ENCODE measurements at regions not wholly inside any gene's neighbourhood (a gene's known extent, or its start where the extent isn't known, plus 50 kb on each side); places are given as distances from the start of the nearest gene placed in this dataset.

DNA sequence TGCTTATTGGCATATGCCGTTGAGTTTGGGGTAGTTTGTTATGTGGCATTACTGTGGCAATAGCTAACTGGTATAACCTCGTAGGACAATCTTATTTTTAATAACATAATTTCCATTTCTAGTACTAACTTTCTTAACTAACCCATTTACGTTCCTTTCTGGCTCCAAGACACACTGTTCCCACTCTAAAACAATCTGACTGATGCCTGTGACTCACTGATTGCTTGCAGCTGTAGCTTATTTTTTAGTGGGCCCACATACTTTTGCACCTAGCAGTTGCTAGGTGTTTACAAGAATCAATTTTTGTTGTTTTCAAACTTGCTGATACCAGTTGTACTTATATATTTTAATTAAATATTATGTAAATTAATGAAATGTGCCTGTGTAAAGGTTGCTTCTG lies 52.2 kb downstream of the FAT3 start:
- DNase-seq (ENCODE audit: low spot score): no peak

DNA sequence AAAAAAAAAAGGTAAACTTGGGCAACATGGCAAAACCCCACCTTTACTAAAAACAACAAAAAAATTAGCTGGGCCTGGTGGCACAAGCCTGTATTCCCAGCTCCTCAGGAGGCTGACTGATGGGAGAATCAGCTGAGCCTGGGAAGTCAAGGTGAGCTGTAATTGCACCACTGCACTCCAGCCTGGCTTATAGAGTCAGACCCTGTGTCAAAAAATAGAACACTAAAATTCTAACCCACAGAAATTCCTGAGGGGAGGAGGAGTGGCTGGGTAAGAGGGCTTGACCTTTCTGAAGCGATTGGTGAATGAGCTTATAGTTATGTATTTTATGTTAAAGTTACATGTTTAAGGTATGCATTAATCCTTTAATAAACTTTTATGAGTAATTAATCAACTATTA lies 53.3 kb downstream of the FAT3 start:
- DNase-seq (ENCODE audit: low spot score): no peak

DNA sequence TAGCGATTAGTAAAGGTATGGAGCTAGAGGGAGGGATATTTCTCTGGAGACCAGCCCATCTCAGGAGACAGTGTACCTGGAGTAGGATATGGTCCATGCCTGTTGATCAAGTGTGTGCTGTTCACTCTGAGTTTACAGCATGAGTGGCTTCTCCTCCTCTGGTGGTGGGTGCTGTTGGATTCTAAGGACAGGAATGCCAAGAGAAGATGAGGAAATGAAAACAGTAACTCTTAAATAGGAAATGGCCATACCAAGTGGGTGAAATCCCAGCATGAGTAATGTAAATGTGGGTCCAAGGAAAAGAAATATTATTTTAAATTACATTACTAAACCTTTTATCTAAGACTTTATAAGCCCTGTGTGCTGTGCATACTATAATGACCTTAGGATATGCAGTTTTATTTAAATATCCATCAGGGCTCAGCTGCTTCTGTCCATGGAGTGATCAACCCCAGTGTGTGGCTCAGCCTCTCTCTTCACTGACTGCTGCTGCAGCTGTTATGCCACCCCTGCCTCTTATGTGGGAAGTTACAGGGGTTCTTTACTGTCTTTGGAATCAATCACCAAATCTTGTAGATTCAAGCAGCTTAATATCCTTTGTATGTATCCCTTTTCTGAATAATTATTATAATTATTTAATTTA lies 54.3 kb downstream of the FAT3 start:
- no peak for DNase-seq (ENCODE audit: low spot score)

DNA sequence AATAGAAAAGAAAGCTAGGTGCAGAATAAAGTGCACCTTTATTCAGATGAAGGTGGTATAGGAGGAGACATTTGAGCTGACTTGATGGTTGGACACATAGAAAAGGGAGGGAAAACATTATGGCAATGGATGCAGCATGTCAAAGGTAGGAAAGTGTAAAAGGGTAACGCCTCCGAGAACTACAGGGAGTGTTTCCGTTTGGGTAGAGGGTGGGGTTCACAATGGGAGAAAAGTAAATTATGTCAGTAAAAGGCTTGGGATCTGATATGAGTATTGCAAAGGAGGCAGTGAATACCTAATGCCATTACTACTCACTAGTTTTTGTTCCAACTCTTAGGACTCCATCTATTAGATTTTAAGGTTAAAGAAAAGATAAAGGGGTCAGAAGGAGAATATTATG lies 59.5 kb downstream of the FAT3 start:
- no peak for DNase-seq (ENCODE audit: low spot score)

DNA sequence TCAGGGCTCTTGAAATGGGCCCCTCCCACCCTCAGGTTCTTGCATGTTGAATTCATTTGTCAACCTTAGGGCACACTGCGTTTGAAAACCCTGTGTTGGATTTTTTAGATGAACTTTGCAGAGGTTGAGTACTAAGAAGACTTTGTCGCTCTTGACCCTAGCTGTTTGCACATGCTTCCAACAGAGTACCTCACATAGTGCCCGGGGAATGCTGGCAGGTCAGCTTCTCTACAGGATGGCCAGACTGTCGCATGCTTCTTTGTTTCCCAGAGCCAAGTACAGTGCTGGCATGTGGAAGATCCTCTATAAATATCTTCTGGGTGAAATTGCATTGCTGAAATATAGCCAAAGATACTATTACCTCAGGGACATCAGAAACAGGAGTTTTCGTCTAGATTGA lies 59.9 kb downstream of the FAT3 start:
- DNase-seq (ENCODE audit: low spot score): no peak

DNA sequence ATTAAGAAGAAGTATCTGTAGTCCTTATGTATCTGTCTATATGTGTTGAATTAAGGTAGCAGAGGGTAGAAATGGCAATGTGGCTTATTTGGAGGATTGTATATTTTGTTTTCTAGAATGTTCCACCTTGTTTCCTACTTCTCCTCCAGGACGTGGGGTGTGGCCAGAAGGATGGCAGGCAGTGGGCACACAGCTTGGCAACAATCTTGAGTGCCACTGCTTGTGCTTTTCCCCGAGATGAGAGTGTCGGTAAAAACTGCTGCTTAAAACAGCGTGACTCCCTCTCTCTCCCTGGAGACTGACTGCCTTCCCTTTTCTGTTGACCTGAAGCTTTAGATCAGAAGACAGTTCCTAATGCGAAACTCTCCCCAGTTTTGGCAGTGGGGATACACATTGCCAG lies 61.2 kb downstream of the FAT3 start:
- no peak for DNase-seq (ENCODE audit: low spot score)

DNA sequence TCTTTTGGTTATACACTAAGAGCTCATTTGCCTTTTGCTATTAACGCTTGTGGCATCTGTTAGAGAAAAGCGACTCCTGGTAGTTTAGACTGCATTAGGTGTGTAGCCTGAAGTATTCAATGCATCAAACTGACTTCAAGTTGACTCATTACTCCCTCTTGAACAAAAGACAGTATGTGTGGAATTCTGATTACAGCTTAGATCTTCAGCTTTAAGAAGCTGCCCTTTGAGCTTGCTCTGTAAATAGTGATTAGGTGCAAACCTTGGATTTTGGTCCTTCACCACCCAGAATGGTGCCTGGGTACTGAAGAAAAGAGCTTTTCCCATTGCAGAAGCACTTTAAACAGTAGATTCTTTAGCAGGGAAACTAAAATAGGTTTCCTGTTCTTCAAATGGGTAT lies 62.1 kb downstream of the FAT3 start:
- no peak for DNase-seq (ENCODE audit: low spot score)

DNA sequence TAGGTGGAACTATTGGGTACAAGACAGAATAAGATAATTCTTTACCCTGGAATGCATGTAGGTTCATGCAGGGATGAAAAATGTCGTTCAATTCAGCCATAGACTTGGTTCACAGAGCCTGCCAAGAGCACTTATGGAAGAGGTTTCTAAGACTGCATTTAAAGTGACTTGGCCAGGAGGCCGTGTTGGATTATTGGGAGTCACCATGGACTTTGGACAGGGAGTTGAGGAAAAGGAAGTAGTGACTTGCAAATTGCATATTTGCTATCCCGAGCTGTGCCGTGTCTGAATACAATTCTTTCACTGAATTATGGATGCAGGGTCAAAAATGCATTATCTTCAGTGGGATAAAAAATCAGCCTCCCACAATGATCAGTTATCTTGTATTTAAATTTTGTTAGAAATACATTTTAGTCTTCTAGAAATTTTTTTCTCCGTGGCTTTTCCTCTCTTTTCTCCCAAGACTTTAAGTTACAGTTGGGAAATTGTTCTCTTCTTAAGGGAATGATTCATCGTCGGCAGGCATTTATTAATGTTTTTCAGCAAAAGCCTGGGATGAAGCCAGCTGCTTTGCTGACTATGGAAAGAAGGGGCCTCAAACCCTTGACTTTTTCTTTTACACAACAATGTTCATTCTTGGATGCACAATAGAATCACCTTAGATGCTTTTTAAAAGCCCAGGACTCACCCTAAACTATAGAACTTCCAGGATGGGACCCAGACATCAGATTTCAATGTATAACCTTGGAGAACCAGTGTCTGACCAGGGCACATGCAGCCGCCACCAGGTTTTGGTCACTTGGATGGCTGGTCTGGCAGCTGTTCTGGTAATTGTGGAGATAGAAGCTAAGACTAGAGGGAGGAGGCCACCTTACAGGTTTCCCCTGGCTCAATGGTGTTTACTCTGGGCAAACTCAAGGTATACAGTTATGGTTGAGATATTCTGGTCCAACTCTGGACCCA lies 70.8 kb downstream of the FAT3 start:
- no peak for DNase-seq (ENCODE audit: low spot score)

DNA sequence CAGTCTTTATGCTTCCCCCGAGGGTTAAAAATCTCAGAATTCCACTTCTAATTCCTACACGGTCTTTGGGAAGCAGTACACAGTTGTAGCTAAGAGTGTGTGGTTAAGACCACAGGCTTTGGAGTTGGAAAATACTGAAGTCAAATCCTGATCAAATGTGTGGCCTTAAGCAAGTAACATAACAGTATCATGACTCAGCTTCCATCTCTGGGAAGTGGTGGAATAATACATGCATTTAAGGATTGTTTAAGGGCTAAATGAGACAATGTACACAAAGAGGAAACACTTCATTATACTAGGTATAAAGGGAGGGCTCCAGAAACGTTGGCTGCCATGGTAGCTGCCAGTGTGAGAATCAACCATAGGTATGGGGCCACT lies 71.5 kb downstream of the FAT3 start:
- no peak for DNase-seq (ENCODE audit: low spot score)

DNA sequence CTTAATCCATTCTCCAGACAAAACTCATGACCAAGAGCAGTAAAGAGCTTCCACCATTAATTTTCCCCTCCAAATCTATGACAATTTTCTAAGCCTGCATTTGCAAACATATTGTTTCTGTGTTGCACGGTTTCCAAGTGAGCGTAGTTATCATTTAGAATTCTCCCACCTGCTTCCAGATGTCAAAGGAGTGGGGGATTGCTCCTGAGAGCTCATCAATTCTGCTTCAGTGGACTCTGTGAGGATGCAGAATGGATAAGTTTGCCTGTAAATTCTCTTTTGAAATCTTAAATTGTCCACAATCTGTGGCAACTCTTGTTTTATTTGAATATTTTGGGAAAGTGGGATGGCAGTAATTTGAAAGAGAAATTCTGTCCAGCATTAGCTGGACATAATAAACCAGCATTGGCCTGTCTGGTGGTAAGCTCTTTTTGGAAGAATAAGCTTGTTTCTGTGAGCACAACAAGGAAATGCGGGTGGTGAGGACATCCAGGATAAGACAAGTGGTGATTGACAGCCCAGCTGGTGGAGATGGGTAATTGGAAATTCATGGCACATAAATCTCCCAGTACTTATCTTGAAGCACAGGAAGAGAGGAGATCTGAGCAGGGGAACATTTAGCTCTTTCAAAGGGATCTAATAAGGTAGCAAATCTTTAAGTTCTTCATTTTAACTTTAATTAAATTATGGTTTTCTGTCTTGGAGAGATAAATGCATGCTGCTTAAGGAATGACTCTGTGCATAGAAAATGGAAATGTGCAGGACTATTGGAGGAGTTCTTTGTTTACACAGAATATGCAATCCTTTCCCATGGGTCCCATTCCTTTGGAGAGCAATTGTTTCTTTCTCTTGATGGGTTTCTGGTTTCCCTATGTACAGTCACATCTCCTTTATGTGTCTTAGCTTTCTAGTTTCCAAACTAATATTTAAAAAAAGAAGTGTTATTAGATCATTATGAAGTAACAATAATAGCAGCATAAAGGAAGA lies 73.2 kb downstream of the FAT3 start:
- DNase-seq (ENCODE audit: low spot score): no peak

DNA sequence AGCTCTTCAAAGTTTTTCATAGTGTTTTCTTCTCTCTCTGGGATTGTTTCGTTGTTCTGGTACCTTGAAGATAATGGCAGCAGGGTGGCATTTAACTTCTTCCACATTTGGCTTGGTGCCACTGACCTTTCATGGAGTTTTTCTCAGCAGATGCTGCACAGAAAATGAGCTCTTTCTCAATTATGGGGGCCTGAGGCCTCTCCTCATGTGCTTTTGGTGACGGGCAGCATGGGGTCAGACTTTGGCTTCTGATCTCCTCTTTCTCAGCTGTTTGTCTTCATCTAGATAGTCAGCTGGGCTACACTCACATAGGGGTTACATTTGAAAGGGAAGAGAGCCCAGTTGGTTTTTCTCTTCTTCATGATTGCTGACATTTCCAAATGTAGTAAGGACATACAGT lies 76.3 kb downstream of the FAT3 start:
- DNase-seq (ENCODE audit: low spot score): no peak

DNA sequence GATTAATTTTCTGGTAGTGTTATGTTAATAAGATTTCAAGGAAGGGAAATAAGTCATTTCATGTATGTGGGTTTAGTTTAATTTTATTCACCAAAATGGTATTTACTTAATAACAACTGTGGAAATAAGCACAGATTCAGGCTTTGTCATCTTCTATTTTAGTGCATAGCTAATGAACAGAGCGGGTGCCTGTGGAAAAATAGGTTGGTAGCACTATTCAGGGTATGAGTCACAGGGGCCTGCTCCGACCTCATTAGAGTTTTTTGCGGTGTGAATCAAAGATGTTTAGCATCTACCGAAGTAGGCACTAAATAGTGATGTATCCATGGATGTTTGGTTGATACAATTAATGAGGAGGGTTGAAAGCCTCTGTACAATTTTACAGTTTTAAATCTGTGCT lies 78.2 kb downstream of the FAT3 start:
- no peak for DNase-seq (ENCODE audit: low spot score)

DNA sequence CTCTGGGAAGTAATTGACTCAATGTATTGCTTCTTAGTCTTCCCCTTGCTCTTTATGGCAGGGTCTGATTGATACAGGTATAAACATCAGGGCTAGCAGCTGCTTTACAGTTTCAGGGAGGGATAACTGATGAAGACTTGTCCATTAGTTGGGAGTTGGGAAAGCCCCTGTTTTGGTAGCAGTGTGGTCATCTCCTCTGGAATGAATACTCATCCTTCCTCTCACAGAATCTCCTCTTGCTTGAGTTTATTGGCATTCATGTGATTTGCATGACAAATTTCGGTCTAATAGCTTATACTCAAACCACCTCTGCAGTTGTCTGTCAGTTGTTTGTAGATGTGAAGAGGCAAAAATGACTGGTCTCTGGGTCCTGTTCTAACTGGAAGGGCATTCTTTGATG lies 79.7 kb downstream of the FAT3 start:
- DNase-seq (ENCODE audit: low spot score): no peak

DNA sequence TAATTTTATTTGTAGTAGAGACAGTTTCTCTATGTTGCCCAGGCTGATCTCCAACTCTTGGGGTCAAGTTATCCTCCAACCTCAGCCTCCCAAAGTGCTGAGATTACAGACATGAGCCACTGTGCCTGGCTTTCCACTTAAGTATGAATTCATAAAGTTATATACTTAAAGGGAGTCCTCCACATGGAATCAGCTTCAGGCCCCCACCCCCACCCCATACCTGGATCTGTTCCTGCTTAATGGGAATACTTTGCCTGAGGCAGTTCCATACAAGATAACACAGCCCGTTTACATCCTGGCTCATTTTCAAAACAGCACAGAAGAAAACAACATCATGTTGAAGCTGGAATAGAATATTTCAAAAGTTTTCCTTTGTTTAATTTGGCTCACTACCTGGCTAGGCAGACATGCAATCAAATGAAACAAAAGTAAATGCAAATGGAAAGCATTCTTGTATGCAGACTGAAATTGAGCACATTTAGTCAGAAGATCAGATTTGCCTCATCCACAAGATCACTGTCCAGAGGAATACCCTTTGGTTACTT lies 82.4 kb downstream of the FAT3 start:
- no peak for DNase-seq (ENCODE audit: low spot score)

DNA sequence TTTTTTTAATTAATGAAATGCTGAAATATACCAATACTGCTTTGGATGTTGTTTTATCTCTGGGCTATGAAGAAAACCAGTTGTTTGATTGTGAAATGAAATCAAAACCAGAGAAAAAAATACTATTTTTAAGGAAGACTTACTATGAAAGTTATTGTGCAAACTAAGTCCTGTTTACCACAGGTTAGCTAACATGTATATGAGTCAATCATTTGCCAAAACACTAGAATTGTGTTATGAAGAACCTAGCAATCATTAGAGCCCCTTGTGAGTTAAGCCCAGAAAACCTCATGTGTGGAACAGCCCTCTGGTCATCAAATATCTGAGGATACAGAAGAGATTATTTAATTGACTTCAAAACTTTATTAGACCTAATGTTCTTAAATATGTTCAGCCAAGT lies 83.7 kb downstream of the FAT3 start:
- no peak for DNase-seq (ENCODE audit: low spot score)

DNA sequence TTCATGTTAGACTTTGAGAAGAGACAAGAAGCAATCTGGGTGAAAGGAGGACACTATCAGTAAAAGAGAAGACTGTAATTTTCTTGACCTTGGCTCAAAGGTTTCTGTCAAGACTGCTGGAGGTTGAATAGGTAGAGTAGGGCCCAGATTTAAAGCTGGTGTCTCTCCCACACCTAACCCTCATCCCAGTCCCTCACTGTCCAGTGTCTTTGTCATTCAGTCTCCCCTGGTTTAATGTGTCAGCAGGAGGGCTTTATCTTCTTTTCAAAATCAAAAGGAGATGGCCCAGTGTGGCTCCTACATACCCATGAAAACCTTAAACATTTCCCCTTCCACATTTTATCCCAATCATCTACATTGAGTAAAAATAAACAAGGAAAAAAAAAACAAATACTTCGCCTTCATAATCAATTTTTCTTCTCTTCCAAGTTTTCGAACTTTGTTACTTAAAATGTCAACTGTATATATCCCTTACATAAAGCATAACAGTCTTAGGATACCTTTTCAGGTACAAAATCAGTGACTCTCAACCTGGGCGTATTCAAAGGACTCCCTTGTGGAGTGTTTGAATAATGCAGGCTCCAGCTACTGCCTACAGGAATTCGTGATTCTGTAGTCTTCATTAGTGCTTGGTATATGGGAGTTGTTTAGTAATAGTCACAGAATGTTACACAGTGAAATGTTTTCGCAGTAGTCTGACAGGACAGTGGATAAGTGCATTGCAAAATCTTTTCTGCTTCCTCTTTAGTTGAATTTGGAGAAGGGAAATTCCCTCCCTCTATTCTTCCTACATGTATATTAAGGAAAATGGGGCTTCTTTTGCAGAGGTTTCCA lies 87.2 kb downstream of the FAT3 start:
- DNase-seq (ENCODE audit: low spot score): no peak

DNA sequence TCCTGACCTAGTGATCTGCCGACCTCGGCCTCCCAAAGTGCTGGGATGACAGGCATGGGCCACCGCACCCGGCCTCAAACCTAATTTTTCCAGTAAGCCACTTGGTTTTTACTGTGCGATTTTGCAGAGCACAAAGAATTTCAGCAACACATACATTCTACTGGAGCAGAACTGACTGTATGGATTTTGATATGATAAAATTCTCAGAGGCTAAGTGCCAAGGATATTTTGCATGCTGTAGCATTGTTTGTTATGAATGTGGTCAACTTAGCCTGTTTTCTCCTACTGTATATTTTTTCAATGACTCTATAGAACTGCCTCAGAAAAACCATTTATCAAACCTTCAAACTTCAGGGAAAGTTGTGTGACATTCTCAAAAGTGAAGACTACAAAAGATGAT lies 89.2 kb downstream of the FAT3 start:
- DNase-seq (ENCODE audit: low spot score): no peak

DNA sequence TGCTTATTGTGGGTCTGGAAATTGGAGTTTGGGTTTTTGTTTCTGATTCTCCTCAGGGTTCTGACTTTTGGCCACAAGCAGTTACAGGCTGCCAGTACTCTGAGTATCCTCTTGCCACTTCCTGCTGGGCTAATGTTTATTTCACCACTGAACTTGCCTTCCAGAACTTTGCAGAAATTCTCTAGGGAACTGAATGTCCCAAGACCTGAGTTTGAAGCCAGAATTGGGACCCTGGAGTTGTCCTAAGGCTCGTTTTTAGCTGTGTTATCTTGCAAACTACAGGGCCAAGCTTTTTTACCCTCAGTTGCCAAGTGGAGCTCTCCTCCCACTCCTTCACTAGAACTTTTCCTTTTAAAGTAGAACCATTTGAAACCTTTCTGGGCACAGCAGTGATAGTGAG lies 89.9 kb downstream of the FAT3 start:
- no peak for DNase-seq (ENCODE audit: low spot score)

DNA sequence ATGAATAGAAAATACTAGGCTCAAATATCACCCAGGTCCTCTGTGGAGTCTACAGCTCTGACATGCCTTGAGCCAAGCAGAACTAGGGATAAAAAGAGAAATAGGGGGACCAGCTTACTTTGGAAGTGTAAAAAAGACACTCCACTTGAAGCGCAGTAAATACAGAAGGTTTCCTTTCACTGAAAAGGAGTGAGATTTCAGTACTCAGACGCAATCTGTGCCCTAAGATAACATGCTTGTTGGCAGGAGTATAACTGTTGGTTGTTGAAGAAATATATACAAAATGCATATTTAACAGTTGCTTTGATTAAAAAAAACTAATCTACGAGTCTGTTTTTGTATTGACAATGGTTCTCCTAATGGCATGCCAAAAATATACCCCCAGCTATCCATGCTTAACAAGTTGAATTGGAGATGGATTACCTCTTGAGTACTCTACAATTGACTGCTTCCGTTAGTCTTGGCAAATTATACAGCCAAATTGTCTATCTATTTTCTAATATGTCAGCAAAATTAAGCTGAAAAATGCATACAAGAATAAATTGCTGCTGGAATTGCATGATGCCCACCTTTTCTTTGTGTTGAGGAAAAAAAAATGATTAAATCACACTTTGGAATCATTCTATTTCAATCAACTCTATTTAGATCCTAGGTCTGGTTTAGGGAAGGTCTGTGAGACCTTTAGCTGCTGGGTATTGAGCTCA lies 91.6 kb downstream of the FAT3 start:
- no peak for DNase-seq (ENCODE audit: low spot score)

DNA sequence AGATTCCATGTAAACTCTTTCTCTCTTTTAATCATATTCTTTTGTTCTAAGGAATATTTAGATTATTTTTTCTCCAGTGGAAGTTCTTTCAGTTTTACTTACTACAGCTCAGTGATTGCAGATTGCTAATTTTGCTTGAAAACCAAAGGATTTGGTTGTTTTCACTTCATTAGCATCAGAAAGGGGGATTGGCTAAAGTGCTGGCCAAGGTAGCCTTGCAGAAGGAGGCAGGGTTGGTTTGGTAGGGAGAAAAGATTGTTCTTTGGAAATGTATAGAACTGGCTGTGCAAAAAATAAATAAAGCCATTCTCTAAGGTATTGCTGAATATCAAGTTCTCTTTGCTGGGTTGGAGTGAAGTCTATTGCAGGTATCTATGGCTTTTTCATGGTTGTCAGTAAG lies 92.6 kb downstream of the FAT3 start:
- no peak for DNase-seq (ENCODE audit: low spot score)

DNA sequence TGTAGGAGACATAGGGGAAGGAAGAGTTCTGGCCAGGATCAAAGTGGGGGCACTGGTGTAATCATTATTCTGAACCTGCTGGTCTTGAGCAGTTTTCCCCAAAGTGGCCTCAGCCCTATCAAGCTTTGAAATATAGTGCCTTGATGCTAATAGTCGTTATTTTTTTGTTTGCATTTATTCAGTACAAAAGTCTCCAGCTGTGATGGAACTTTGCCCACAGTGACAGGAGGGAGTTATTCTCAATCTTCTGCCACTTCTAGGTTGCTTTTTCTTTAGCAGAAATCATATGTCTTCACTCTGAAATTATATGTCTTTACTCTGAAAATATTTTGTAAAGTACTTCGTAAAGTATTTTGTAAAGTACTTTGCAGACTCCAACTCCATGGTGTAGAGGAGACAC lies 93.1 kb downstream of the FAT3 start:
- DNase-seq (ENCODE audit: low spot score): no peak

All from left forelimb (tissue), 1 donor.